ENCODE measurements at regions not wholly inside any gene's neighbourhood (a gene's known extent, or its start where the extent isn't known, plus 50 kb on each side); places are given as distances from the start of the nearest gene placed in this dataset.
"Not testable (repeated sequence)": the region's sequence is repeated elsewhere in the genome, so short reads cannot be mapped to it uniquely, and the experiment has no call there.

- H3K4me3 ChIP-seq (ENCODE audit: low read depth, low read length) = no peak overlapping the region
- no peak for DNase-seq (ENCODE audit: low read depth, low spot score)
- CTCF ChIA-PET = interaction anchor here (1.4 kb wide), 1 partner anchor 36 kb away, joined by 3 read pairs; no protein-coding TSS in a partner anchor
- TF ChIP-seq CTCF (IDR thresholded peaks at IDR 0.05; ENCODE audit: insufficient read depth, low read length, missing control alignments) = no peak
- POLR2A ChIA-PET = no interaction called here
These were observed 71.4 kb downstream of the TMEM270 start for GRCh38 chr7:73932364-73932763.

GRCh38 chr7:73933091-73933490 lies 72.1 kb downstream of the TMEM270 start:
- no peak for DNase-seq (ENCODE audit: low read depth, low spot score)
- no peak for TF ChIP-seq CTCF (IDR thresholded peaks at IDR 0.05; ENCODE audit: insufficient read depth, low read length, missing control alignments)
- ChIA-PET POLR2A (no interaction called here), CTCF (no interaction called here)
- no peak overlapping the region for H3K4me3 ChIP-seq (ENCODE audit: low read depth, low read length)

GRCh38 chr7:73936967-73937366 lies 76.0 kb downstream of the TMEM270 start:
- ChIA-PET POLR2A (no interaction called here), CTCF (no interaction called here)
- no peak for DNase-seq (ENCODE audit: low read depth, low spot score)
- no peak overlapping the region for H3K4me3 ChIP-seq (ENCODE audit: low read depth, low read length)
- TF ChIP-seq CTCF (IDR thresholded peaks at IDR 0.05; ENCODE audit: insufficient read depth, low read length, missing control alignments) = no peak

- POLR2A ChIA-PET; DNase-seq (ENCODE audit: low read depth, low spot score); CTCF ChIA-PET; H3K4me3 ChIP-seq (ENCODE audit: low read depth, low read length): not testable (repeated sequence)
These were observed 76.7 kb downstream of the TMEM270 start for GRCh38 chr7:73937650-73938049.

- no peak overlapping the region for H3K4me3 ChIP-seq (ENCODE audit: low read depth, low read length)
- DNase-seq (ENCODE audit: low read depth, low spot score) = no peak
- ChIA-PET CTCF (no interaction called here), POLR2A (no interaction called here)
- TF ChIP-seq CTCF (IDR thresholded peaks at IDR 0.05; ENCODE audit: insufficient read depth, low read length, missing control alignments) = no peak
These were observed 78.6 kb downstream of the TMEM270 start for GRCh38 chr7:73939528-73939927.

GRCh38 chr7:73940701-73941238 lies 79.8 kb downstream of the TMEM270 start:
- no peak overlapping the region for H3K4me3 ChIP-seq (ENCODE audit: low read depth, low read length)
- DNase-seq (ENCODE audit: low read depth, low spot score) = no peak
- POLR2A ChIA-PET = no interaction called here
- TF ChIP-seq CTCF (IDR thresholded peaks at IDR 0.05; ENCODE audit: insufficient read depth, low read length, missing control alignments) = no peak
- CTCF ChIA-PET = interaction anchor here (1.9 kb wide), 1 partner anchor 86 kb away, joined by 4 read pairs; no protein-coding TSS in a partner anchor

- CTCF ChIA-PET = interaction anchor here (1.9 kb wide), 1 partner anchor 85 kb away, joined by 4 read pairs; no protein-coding TSS in a partner anchor
- POLR2A ChIA-PET = no interaction called here
- no peak for TF ChIP-seq CTCF (IDR thresholded peaks at IDR 0.05; ENCODE audit: insufficient read depth, low read length, missing control alignments)
These were observed 81.0 kb downstream of the TMEM270 start for GRCh38 chr7:73941836-73942551.

More at GRCh38 chr7:73941836-73942551, 81.0 kb downstream of the TMEM270 start:
- no peak for DNase-seq (ENCODE audit: low read depth, low spot score)
- no peak overlapping the region for H3K4me3 ChIP-seq (ENCODE audit: low read depth, low read length)
